Epithelial cell of prostate (primary cell): ENCODE measurements at regions not wholly inside any gene's neighbourhood (a gene's known extent, or its start where the extent isn't known, plus 50 kb on each side); places are given as distances from the start of the nearest gene placed in this dataset.
"Not testable (repeated sequence)": the region's sequence is repeated elsewhere in the genome, so short reads cannot be mapped to it uniquely, and the experiment has no call there.

Experiments used
- DNase-seq: peaks from one replicate; pipeline ENCODE4 v3.0.0-alpha.2; 2011; ENCODE audit warnings: low read depth, low spot score
- H3K27ac ChIP-seq: fragments of 450-650 bp; 2 replicates; pipeline ENCODE4 v1.5.1; 2017; ENCODE audit warnings: mild to moderate bottlenecking

DNA sequence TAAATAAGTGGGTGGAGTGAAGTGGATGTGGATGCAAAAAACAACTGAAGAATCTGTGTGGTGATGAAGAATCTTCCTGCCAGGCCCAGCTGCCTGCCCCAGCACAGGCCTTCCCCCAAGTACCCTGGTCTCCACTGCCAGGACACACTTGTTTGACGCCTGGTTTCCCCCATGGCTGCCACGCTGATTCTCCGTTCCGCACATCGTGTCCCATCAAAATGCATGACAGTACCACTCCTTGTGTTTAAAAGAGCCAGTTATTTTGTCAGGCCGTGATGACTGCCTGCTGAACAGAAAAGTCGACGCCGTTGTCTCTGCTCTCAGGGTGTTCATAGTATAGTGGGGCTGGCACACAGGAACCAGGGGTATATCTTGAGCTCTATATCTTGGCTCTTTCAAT, 50.3 kb upstream of the KYNU start:
- no peak overlapping the region for H3K27ac ChIP-seq
- DNase-seq = no peak

DNA sequence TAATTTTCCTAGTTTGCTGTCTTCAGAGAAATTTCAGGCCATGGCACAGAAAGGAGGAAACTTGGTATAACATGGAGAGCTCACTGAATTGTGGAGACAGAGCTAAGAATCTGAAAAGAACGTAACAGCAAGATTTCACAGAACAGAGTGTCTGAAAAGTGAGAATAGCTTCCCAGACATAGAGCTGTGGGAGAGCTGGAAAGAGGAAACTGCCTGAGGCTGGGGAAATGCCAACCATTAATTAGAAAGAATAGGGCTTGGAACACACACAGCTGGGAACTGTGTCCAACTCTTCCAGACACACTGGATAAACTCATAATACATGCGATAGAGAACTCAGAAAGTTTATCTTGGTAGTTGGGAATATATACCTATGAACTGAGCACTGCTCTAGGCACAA, 51.6 kb upstream of the KYNU start:
- no peak overlapping the region for H3K27ac ChIP-seq
- no peak for DNase-seq

DNA sequence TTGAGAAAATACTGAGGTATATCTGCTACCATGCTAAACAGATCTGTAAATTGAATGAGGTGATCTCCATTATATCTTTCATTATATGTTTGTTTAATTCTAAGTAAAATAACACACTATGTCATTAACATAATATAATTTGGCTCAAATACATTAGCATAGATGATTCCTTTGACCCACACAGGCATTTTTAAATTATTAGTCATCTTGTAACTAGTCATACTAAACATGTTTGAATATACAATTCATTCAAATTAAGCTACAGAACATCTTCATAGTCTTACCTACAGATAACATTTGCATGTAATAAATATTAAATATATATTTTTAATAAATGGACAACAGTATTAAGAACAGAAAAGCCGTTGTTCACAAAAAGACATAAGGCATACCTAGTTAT, 52.7 kb upstream of the KYNU start:
- H3K27ac ChIP-seq = no peak overlapping the region

DNA sequence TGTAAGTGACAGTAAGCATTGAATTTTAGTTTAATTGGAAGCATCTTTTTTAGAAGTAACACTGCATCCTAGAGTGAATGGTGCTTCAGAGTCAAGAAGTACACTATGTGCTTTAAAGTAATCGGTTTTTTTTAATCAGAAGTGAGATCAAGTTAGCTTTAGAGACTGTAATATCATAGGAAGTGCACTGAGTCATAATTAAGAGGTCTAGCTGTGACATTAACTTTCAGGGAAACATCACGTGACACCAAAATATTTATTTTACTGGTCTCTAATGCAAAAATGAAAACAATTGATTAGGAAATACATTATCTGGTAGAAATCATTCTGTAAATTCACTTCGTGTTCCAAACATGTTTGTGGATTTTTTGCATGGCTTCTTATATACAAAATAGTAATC, 55.3 kb upstream of the KYNU start:
- no peak overlapping the region for H3K27ac ChIP-seq
- no peak for DNase-seq

More for the DNA sequence above, 52.7 kb upstream of the KYNU start:
- no peak for DNase-seq

DNA sequence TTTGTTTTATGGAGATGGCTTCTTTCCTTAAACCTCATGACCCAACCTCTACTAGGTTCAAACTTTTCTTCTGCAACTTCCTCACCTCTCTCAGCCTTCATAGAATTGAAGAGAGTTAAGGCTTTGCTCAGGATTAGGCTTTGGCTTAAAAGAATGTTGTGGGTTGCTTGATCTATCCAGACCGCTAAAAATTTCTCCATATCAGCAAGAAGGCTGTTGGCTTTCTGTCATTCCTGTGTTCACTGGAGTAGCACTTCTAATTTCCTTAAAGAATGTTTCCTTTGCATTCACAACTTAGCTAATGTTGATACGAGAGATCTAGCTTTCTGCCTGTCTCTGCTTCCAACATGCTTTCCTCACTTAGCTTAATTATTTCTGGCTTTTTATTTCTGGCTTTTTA, 58.1 kb upstream of the KYNU start:
- no peak for DNase-seq
- H3K27ac ChIP-seq = no peak overlapping the region

DNA sequence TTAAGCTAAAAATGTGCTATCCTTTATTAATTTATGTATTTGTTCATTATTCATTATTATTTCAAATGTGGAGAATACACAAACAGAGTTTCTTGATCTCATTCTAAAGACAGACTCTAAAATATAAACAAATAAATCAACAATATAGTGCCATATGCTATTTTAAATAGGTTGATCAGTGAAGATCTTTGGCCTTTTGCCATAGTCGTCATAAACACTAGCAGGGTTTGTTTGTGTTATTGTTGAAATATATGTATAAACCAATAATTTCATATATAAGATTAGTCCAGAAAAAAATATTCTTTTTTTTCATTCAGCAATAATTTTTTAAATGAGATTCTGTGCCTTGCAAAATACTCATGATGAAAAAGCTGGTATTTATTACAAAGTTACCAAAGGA, 62.1 kb upstream of the KYNU start:
- DNase-seq = no peak
- H3K27ac ChIP-seq = no peak overlapping the region

DNA sequence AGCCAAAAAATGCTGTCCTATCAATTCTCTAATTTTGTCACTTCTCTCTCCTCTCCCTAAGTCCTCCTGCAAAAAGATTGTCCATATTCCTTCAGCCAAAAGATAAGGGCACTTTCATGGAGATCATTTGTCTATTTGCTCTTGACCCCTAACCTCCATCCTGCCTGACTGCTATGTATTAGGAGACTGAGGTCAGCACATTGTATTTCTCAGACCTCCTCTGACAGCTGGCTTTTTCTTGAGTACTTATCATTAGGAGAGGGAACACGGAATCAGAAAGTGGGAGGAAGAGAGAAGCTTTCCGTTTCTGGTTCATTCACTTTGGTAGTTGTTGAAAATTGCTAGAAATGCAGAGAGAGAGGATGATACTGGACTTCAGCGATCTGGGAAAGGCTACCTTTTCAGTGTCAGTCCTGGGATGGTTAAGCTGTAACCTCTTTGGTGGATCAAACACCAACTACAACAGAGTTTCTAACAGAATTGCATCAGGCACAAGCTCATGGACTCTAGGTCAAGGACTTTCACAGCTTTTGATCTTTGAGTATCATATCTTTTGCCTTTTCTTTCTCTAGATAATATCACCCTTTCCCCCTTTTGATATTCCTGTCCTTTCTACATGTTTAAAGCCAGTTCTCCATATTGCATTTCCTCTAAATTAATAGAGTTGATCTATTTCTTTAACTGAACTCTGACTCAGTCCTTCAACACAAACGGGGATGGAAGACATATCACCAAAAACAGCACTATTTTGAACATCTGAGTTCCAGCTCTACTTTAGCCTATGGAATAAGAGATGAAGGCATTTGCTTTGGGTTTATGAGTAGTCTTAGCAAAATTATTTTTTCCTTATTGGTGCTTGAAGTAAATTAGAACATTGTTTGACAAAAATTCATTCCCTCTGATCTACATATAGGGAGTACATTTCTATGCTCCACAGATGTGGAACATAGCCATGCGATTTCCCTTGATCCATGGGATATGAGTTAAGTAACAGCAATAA, 63.3 kb upstream of the KYNU start:
- H3K27ac ChIP-seq = no peak overlapping the region
- no peak for DNase-seq

DNA sequence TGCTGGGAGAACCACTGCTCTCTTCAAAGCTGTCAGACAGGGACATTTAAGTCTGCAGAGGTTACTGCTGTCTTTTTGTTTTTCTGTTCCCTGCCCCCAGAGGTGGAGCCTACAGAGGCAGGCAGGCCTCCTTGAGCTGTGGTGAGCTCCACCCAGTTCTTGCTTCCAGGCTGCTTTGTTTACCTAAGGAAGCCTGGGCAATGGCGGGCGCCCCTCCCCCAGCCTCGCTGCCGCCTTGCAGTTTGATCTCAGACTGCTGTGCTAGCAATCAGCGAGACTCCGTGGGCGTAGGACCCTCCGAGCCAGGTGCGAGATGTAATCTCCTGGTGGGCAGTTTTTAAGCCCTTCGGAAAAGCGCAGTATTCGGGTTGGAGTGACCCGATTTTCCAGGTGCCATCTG, 65.8 kb upstream of the KYNU start:
- not testable (repeated sequence) for DNase-seq, H3K27ac ChIP-seq

DNA sequence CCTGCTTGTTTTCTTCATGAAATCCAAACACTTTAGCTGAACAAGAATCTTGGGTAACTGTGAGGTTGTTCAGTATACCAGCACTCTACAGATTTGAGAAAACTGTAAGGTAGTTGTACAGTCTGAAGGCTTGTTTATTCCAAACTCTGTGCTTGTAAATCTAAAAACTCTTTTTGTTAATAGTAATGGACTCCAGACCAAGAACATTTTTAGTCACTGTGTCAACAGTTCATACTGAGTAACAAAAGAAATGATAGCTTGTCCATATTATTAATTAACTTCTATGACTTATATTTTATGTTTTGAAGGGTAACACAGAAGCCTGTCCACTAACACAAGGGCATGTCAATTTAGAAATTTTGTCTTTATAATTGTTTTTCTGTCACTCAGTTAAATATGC, 72.2 kb upstream of the KYNU start:
- DNase-seq = no peak
- no peak overlapping the region for H3K27ac ChIP-seq

DNA sequence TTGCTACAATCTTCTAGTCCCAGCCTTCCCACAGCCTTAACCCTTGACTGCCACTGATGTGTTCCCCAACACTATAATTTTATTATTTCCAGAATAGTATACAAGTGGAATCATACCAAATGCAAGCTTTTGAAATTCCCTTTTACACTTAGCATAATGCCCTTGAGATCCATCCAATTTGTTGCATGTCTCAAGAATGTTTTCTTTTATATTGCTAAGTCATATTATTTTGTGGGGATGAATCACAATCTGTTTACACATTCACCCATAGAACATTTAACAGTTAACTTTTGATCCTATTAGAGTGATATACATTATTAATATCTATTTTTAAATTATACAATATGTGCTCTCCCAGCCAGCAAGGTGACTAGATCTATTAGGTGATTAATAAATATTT, 74.3 kb upstream of the KYNU start:
- no peak for DNase-seq

DNA sequence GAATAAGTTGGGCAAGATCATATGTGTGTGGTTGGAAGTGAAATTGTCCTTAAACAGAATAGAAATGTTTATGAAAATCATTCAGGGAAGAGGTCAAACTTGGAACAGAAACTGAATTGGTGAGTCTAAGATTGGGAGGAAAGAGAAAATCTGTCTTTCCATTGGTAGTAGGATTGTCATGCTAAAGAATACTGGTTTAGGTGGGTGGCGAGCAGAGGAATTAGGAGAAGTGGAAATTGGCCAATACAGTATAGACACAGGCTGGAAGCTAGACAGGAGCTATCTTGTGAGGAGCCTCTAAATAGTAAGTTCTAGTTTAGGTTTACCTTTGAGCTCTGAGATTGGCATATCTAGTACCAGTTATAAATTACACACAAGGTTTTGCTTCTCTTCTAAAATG, 80.9 kb upstream of the KYNU start:
- no peak for DNase-seq
- H3K27ac ChIP-seq = no peak overlapping the region

More for the DNA sequence above, 74.3 kb upstream of the KYNU start:
- no peak overlapping the region for H3K27ac ChIP-seq

DNA sequence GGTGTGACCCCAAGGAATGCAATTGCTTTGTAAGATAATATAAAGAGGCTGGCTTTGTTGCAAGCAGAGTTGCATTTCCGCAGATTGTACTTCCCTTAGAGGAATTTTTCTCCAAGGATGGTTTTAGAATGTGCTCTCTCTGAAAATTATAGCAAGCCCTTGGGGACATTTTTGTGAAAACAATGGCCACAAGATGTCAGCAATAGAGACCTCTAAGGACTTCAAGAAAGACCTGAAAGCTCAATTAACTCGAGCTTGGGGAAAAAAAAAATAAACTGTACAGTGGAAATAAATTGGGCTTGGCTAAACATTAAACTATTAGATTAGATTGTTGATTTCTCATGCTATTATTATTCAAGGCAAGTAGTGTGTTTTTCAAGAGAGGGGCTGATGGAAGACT, 81.3 kb upstream of the KYNU start:
- no peak for DNase-seq
- no peak overlapping the region for H3K27ac ChIP-seq

DNA sequence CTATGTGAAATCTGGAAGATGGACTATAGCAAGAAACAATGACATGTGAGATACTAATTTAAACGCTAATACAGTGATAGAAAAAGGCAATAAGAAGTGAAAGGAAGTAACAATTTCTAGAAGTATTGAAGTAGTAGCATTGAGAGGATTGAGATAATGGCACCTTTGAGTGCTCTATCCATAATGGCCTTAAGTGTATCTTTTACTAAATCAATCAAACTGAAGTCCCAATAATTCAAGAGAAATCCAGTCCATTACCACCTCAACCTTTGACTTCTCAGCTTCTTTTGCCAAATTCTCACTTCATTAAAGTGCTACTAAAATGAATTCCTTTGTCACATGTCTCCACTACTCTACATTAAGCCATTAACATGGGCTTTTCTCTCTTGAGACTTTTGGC, 82.6 kb upstream of the KYNU start:
- DNase-seq = no peak
- H3K27ac ChIP-seq = no peak overlapping the region

DNA sequence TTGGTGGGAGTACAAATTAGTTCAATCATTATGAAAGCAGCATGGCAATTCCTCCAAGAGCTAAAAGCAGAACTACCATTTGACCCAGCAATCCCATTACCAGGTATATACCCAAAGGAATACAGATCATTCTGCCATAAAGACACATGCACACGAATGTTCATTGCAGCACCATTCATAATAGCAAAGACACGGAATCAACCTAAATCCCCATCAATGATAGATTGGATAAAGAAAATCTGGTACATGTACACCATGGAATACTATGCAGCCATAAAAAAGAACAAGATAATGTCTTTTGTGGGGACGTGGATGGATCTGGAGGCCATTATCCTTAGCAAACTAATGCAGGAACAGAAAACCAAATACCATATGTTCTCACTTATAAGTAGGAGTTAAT, 85.1 kb upstream of the KYNU start:
- not testable (repeated sequence) for H3K27ac ChIP-seq, DNase-seq

DNA sequence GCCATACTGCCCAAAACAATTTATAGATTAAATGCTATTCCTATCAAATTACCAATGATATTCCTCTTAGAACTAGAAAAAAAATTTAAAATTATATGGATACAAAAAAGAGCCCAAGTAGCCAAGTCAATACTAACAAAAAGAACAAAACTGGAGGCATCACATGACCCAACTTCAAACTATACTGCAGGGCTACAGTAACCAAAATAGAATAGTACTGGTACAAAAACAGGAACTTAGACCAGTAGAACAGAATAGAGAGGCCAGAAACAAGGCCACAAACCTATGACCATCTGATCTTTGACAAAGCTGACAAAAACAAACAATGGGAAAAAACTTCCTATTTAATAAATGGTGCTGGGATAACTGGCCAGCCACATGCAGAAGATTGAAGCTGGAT, 86.1 kb upstream of the KYNU start:
- DNase-seq = no peak
- H3K27ac ChIP-seq = no peak overlapping the region

DNA sequence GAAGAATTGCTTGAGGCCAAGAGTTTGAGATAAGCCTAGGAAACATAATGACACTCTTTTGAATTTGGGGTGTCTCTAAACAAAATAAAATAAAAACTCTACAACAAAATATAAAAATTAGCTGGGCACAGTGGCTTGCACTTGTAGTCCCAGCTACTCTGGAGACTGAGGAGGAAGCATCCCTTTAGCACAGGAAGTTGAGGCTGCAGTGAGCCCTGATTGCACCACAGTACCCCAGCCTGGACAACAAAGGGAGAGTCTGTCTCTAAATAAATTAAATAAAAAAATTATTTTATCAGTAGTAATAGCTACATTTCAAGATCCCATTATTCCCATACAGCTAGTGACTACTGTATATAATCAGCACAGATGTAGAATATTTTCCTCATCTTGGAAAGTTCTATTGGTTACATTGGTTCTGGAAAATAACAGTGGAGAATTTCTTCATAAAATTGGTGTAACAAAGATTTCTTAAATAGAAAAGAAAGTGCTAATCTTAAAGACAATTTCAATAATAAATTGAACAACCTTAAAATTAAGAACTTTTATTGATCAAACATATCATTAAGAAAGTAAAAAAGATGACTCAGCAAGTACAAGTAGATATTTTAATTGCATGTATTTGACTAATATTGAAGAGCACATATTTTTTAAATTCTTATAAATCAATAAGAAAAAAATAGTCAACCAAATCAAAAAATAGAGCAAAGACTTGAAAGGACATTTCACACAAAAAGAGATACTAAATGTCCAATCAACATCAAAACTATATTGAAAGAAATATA, 90.4 kb upstream of the KYNU start:
- H3K27ac ChIP-seq = no peak overlapping the region
- DNase-seq = no peak

DNA sequence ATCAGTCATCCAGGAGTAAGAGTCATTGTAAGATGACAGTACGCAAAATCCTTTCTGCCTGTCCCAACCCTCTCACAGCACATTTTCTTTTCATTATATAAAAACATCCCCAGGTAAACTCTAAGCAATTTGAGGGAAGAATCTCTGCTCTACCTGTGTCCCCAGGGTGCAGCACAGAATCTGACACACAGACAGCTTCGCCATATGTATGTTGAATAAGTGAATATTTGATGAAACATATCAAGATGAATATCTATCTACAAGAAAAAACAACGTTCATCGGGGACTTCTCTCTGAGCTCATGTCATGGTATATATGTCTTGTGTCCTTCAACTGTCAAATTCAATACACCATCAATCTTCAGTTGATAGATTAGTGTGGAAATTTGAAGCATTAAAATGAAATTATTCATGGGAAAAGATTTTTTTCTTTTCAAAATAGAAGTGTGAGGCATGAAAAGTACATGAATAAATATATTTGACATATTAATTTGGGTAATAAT, 94.5 kb upstream of the KYNU start:
- H3K27ac ChIP-seq = no peak overlapping the region
- DNase-seq = no peak

DNA sequence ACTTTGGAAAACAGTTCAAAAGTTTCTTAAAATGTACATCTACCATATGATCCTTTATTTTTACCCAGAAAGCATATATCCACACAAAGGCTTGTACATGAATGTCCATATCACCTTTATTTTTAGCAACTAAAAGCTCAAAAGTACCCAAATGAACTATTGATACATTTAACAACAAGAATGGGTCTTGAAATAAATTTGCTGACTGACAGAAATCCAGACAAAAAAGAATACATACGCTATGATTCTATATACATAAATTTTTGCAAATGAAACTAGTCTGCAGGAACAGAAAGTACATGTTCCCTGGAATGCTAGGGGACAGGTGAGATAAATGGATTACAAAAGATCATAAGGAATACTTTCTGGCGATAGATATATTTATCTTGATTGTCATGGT, 96.3 kb upstream of the KYNU start:
- DNase-seq = no peak
- H3K27ac ChIP-seq = no peak overlapping the region

DNA sequence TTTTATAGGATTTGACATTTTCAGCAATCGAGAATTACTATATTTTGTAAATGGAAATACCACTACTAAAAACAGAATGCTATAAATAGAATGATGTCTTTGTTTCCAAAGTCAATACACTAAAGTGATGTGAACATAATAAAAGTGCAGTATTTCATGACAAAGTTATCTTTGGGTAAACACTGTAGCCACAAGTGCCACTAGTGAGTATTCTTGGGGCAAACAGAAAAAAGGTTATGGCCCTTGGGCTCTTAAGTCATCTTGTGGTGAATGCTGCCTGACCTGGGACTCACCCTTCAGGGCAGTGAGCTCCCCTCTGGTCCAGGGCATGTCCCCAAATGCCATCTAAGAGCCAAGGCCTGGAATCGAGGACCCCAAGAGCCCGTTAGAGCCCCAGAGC, 99.2 kb upstream of the KYNU start:
- DNase-seq = no peak
- H3K27ac ChIP-seq = no peak overlapping the region

DNA sequence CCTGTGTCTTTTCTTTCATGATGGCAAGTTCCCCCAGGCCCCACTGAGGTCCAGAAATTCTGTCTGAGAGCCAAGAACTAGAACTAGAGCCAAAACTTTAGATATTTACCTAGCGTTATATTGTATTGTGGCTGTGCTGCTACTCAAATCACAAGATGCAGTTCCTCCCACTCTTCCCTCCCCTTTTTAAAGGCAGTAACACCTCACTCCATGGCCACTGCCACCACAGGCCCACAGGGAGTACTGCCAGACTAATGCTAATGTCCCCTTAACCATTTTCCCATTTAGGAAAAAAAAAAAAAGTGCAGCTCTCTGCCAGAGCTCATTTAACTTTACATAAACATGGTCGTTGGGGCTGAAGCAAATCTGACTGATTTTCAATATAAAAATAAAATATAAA, 99.7 kb upstream of the KYNU start:
- no peak for DNase-seq
- H3K27ac ChIP-seq = no peak overlapping the region

DNA sequence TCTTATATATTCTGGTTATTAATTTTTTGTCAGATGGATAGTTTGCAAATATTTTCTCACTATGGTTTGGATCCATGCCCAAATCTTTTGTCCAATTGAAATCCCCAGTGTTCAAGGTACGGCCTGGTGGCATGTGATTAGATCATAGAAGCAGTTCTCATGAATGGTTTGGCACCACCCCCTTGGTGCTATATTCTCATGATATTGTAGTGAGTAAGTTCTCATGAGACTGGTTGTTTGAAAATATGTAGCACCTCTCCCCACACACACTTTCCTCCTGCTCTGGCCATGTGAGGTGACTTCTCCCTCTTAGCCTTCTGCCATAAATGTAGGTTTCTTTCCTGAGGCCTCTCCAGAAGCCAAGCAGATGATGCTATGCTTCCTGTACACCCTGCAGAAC, 107.7 kb upstream of the KYNU start:
- DNase-seq = no peak
- peak overlapping the region; percentile 57 for H3K27ac ChIP-seq
